AG08395 (cell line): ENCODE measurements at regions not wholly inside any gene's neighbourhood (a gene's known extent, or its start where the extent isn't known, plus 50 kb on each side); places are given as distances from the start of the nearest gene placed in this dataset.

ENCODE experiments used
- DNase-seq: peaks from one replicate; pipeline ENCODE4 v3.0.0; 2012; ENCODE audit warnings: mixed read lengths, low spot score

DNA sequence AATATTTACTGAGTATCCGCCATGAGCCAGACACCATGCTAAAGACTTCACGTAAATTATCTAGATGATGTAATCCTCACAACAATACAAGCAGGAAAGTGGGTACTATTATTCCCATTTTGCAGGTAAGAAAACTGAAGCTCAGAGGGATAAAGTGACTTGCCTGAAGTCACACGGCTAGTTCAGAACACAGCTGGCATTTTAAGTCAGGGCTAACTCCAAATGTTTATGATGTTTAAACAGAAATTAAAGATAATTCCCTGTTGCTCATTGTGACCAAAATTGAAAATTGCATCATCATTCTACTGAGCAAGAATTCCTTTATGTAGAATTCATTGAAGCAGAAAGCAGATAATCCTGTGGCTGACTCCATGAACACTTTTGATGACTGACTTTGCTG lies 71.3 kb upstream of the STXBP5 start:
- DNase-seq, result no peak

DNA sequence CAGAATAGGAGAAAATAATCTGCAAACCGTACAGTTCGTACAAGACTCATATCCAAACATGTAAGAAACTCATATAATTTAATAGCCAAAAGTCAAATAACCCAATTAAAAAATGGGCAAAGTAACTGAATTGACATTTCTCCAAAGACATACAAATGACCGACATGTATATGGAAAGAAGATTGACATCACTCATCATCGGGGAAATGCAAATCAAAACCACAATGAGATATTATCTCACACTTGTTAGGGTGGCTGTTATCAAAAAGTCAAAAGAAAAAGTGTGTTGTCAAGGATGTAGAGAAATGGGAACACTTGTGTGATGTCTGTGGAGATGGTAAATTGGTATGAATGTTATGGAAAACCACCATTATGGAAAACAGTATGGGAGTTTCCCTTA lies 70.5 kb upstream of the STXBP5 start:
- DNase-seq, result no peak

DNA sequence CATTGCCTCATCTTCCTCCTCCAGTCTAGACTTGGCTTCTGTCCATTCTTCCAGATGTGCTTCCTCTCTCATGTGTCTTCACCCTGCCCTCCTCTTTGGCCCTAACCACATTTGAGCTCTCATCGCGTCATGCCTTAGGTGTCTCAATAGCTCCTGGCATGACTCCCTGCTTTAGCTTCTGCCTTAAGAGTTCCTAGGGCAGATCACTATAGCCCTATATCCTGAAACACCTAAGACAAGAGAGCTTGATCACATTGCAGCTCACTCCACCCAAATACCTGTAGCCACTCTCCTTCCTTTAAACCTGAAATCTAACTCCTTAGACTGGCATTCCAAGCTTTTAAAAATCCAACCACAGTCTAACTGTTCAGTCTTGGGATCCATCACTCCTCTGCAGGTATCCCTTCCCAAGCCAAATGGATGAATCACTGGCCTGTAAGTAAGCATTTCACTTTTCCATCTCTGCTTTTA lies 69.0 kb upstream of the STXBP5 start:
- DNase-seq, result peak; percentile 82

DNA sequence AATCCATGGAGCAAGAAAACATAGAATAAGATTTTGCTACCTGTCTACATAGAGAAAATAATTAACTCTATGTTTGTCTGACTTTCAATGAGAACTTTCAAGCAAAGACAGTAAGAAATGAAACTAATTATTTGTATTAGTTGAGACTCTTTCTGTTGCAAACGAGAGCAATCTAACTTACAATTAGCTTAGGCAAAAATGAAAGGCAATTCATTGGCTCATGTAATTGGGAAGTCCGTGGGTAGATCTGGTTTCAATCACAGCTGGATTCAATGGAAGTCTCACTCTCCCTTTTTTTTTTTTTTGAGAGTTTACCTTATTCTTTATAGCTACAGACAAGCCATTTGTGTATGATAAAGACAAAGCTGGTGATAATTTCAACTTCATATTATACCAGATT lies 68.2 kb upstream of the STXBP5 start:
- DNase-seq, result no peak

DNA sequence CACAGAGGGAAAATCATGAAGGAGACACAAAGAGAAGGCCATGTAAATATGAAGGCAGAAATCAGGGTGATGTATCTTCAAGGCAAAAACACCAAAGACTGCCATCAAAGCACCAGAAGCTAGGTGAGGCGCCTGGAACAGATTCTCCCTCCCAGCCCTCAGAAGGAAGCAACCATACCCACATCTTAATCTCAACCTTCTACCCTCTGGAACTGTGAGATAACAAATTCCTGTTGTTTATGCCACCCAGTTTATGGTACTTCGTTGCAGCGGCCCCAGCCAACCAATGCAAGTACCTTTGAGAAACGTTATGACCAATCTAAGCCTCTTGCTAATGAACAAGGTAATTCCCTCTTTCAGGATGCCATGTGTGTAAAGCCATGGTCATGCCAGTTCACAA lies 66.2 kb upstream of the STXBP5 start:
- DNase-seq, result no peak

DNA sequence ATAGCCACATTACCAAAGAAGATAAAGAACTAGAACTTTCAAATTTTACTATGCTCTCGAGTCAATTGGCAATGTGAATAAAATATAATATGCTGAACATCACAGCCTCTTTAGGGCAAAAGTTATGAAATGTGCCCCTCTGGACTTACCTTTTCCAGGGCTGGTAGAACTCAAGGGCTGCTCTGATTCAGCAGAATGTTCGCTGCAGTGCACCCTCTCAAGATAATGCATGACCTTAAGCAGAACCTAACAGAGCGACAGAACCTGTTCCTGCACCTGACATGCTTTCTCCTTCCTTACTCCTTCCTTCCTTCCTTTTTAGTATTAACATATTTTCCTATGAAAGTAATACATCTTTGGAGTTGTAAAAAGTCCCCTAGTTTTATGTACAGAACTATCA lies 65.4 kb upstream of the STXBP5 start:
- no peak for DNase-seq

DNA sequence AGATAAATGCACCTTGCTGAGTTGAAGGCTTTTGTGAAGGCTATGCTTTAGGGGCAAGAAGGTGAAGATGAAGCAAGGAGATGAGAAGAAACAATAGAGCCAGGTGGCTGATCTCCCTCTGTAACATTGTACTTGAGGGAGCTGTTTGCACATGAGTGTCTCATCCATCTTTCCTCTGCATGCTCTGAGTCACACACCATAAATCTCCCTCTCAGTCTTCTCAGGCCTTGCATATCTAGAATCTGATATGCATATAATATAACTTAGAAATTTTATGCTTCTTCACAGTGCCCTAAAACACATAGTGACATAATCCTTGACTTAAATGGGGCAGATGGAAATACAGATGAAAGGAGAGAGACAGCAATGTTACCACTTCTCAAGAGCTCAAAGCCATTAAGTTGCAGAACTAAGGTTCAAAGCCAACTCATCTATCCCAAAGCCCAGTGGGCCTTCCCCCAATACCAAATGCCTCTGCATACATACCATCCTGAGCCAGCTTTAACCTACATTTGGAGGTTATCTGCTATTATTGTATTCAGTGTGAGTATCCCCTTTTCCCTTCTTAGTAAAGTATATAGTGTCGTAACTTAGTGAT lies 62.4 kb upstream of the STXBP5 start:
- peak; percentile 23 for DNase-seq

DNA sequence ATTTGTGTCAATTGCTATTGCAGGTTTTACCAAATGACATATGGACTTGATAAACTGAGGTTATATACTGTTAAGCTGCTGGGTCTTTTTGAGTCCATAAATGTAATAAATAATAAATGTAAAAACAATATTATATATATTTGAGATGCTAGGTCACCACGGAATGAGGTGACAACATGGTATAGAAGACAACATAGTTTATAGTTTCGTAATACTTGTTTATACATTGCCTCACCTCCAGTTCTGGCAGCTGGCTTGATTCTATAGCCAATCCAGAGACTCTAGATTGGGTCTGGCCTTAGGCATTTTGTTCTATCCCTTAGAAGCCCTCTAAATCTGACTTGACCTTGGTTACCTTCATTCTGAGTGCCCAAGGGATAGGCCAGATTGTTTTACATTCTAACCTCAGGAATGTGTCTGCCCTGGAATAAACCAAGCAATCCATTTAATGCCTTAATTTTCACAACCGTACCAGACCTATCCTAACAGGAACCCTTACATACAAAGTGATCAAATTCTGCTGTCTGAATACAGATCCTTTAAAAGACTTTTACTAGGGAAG lies 61.5 kb upstream of the STXBP5 start:
- no peak for DNase-seq

DNA sequence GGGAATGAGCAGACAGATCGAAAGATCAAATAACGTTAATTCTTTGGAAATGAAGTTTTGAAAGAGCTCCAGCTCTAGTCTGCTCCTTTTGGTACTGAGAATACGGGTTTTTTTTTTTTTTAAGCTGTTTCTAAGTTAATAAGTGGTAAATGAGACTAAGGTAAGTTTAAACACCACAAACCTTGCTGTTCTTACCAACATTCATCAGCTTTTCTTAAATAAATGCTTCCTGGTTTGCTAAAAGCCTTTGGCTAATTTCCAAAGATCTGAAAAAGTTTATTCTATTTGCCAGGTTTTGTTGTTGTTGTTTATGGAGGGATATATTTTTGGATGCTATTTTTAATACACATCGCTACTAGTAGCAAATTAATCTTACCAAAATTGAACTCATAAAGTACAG lies 55.1 kb upstream of the STXBP5 start:
- no peak for DNase-seq

DNA sequence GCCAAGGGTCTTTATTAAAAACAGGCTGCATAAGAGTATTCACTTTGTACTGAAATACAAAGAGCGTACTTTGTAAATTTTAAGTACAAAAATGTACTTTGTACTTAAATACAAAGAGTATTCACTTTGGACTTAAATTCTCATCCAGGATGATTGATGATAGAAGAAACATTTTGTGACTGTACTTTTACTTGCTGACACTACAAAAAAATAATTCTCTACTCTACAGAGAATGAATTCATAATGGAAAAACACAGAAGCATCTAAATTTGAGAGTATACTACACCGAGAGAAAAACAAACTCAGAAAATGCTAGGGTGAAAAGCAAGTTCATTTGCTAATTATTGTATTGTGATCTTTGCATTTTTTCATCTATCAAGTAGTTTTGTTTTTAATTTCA lies 54.4 kb upstream of the STXBP5 start:
- DNase-seq, result no peak

DNA sequence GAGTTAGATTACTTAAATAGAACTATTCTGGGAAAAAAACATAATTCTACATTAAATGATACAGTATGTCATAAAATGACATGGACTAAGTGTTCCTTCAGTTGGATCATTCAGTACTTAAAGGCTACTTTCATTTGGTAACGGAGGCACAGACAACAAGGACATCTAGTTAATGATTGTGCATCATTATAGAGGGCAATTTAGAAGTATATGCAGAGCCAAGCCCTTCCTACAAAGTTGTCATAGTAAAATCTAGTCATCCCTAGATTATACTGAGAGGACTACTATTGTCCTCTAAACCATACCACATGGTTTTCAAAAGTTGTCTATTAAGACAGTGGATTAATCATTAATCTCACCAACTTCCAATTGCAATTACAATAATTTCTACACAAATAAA lies 53.9 kb upstream of the STXBP5 start:
- DNase-seq, result no peak
